HepG2 (cell line): ENCODE measurements at regions not wholly inside any gene's neighbourhood (a gene's known extent, or its start where the extent isn't known, plus 50 kb on each side); places are given as distances from the start of the nearest gene placed in this dataset.

ENCODE experiments used
- ATAC-seq: fragments of 200-7000 bp; cut with Tn5 transposase; 3 replicates; pipeline ENCODE4 v1.9.1; 2020; ENCODE audit warnings: mild to moderate bottlenecking, moderate library complexity
- BruUV-seq: library from RNA; stranded (reverse); fragments of 400-500 nt; replicated peaks from 2 replicates; lab custom pipeline; 2021; lab: Mats Ljungman, UMichigan
- CTCF ChIA-PET: fragments of 300-600 bp; formaldehyde crosslinking; extraction: SDS; loops from one replicate; lab custom pipeline; 2021; ENCODE audit warnings: low total read pairs, inconsistent platforms, low intra/inter-chr PET ratio; lab: Yijun Ruan, JAX
- POLR2A ChIA-PET: fragments of 350-600 bp; sonication (Branson Sonifier 250); formaldehyde crosslinking; loops from one replicate; lab custom pipeline; 2020; ENCODE audit warnings: antibody characterized with exemption, inconsistent platforms; lab: Yijun Ruan, JAX
- DNase-seq: peaks from one replicate; pipeline ENCODE4 v3.0.0-alpha.2; 2015; ENCODE audit warnings: low spot score
- FAIRE-seq: peaks from 3 replicates; lab custom pipeline; 2011; peaks lifted over from hg19 to GRCh38; lab: Jason Lieb, UNC
- H2AFZ ChIP-seq: one replicate; pipeline ENCODE4 v1.6.1; 2011; ENCODE audit warnings: low read length, inconsistent platforms
- H3K27ac ChIP-seq: fragments of 300-600 bp; 3 replicates; pipeline ENCODE4 v1.8.0; 2011; ENCODE audit warnings: mixed run types, mild to moderate bottlenecking, mixed read lengths, low read length, inconsistent platforms; ENCODE audit not compliant: insufficient read depth; ENCODE audit errors: extremely low read length
- H3K27me3 ChIP-seq, 2 experiments: fragments of 200-600 bp in 1 of 2; 2 replicates in 1 of 2; 3 replicates in 1 of 2; pipeline versions ENCODE4 v1.6.0 to v1.8.0; 2011; ENCODE audit warnings: low read length in 2 of 2, mild to moderate bottlenecking in 2 of 2, moderate library complexity in 2 of 2, inconsistent platforms in 1 of 2; ENCODE audit not compliant: insufficient read depth in 2 of 2, control insufficient read depth in 1 of 2
- H3K36me3 ChIP-seq, 2 experiments: fragments of 200-600 bp in 1 of 2; replicated peaks in 1 of 2; 2 replicates in 1 of 2; 3 replicates in 1 of 2; pipeline versions ENCODE4 v1.5.1 to v1.8.0; 2011; ENCODE audit warnings: low read length in 2 of 2, inconsistent platforms in 1 of 2; ENCODE audit not compliant: insufficient read depth in 2 of 2, control insufficient read depth in 1 of 2
- H3K4me1 ChIP-seq: 2 replicates; pipeline ENCODE4 v1.5.1; 2012; ENCODE audit warnings: low read length, inconsistent platforms; ENCODE audit not compliant: insufficient read depth
- H3K4me2 ChIP-seq: 2 replicates; pipeline ENCODE4 v1.6.0; 2011; ENCODE audit warnings: low read depth, low read length, inconsistent platforms
- H3K4me3 ChIP-seq, 3 experiments: fragments of 200-600 bp in 1 of 3; sonication (generic), shearing (Covaris generic) in 1 of 3; replicated peaks in 1 of 3; 2 replicates each; pipeline ENCODE4 v1.5.1; 2011 to 2016; ENCODE audit warnings: low read length in 3 of 3, inconsistent platforms in 2 of 3, low read depth in 2 of 3, mild to moderate bottlenecking in 2 of 3, control low read depth in 1 of 3, mixed read lengths in 1 of 3; ENCODE audit not compliant: insufficient read depth in 1 of 3
- H3K79me2 ChIP-seq: one replicate; pipeline ENCODE4 v1.6.1; 2011; ENCODE audit warnings: low read length, inconsistent platforms; ENCODE audit not compliant: insufficient read depth
- H3K9ac ChIP-seq: 2 replicates; pipeline ENCODE4 v1.6.0; 2011; ENCODE audit warnings: mild to moderate bottlenecking, low read depth, low read length, inconsistent platforms; ENCODE audit not compliant: insufficient read depth
- H3K9me3 ChIP-seq: 2 replicates; pipeline ENCODE4 v1.5.1; 2012; ENCODE audit warnings: mild to moderate bottlenecking, low read length
- H4K20me1 ChIP-seq: 2 replicates; pipeline ENCODE4 v1.6.0; 2011; ENCODE audit warnings: inconsistent platforms, mild to moderate bottlenecking, low read length, moderate library complexity; ENCODE audit not compliant: insufficient read depth
- ATM ChIP-seq: fragments of 450-650 bp; IDR thresholded peaks from 2 replicates; pipeline ENCODE4 v1.7.1; 2017; ENCODE audit warnings: mild to moderate bottlenecking, borderline replicate concordance
- HOXA3 ChIP-seq: sonication (generic); formaldehyde crosslinking; IDR thresholded peaks from 2 replicates; pipeline ENCODE4 v1.5.0; 2020; ENCODE audit warnings: missing genetic modification reagents
- RFXAP ChIP-seq: sonication (generic); formaldehyde crosslinking; IDR thresholded peaks from 2 replicates; pipeline ENCODE4 v1.4.0; 2020; ENCODE audit warnings: missing genetic modification reagents, borderline replicate concordance
- RXRA ChIP-seq: sonication (generic); formaldehyde crosslinking; IDR thresholded peaks from 2 replicates; pipeline ENCODE4 v1.5.1; 2020; ENCODE audit warnings: missing genetic modification reagents
- ZNF724P ChIP-seq: sonication (generic); formaldehyde crosslinking; IDR thresholded peaks from 2 replicates; pipeline ENCODE4 v1.8.0; 2022; ENCODE audit warnings: missing genetic modification reagents, borderline replicate concordance
- ZNF891 ChIP-seq: sonication (generic); formaldehyde crosslinking; IDR thresholded peaks from 2 replicates; pipeline ENCODE4 v1.5.0; 2020; ENCODE audit warnings: mild to moderate bottlenecking, missing genetic modification reagents
- WGBS: methylation state at CpG from one replicate; pipeline ENCODE4 v1.1.6; 2017; ENCODE audit warnings: low lambda C conversion rate; 5-methylcytosine and 5-hydroxymethylcytosine counted together
- in situ Hi-C: cut with HindIII; loops from 2 replicates; pipeline ENCODE4 v1.10.0; 2017; ENCODE audit warnings: low pct_unique_long_range_greater_than_20kb; ENCODE audit not compliant: extremely low pct_ligation_motif_present
- intact Hi-C: fragments of 100-400 bp; cut with micrococcal nuclease; formaldehyde crosslinking; loops from one replicate; pipeline ENCODE4 v1.10.0; 2022; ENCODE audit not compliant: unreplicated experiment
- TF ChIP-seq, protein P1 (sequence below): IDR thresholded peaks from 2 replicates; pipeline ENCODE4 v1.6.1; 2018; ENCODE audit warnings: missing genetic modification reagents, mild to moderate bottlenecking, missing compliant biosample characterization
- TF ChIP-seq, protein P2 (sequence below): sonication (generic); formaldehyde crosslinking; IDR thresholded peaks from 2 replicates; pipeline ENCODE4 v1.8.0; 2022; ENCODE audit warnings: missing genetic modification reagents, mild to moderate bottlenecking, inconsistent platforms, borderline replicate concordance

DNA sequence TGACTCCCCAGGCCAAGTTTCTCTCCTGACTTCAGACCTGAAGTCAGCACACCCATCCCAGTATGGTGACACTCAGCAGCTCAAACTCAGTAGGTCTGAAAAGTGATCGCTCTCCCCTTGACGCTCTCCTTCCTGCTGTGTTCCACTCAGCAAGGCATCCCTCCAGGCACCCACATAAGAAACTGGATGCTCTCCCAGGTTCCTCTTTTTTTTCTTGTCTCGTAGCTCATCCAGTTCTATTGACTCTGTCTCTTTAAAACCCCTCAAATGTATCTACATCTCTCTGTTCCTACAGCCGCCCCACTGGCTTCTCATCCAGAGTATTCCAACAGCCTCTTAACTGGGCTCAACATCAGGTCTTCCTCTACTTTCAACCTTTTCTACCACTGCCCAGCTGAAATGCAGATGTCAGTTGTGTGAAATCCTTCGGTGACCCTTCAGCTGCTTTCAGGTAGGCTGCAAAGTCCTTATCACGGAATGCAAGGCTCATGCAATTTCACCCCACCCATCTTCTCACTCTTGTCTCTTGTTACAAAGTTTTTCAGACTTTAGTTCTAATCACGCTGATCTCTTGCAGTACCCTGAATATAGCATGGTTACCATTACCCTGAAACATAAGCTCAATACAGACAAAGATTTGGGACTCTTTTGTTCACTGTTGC, 286.2 kb upstream of the POU3F1 start (continued):
- no peak for TF ChIP-seq HOXA3 (CRISPR knock-in tag)
- TF ChIP-seq ZNF891 (CRISPR knock-in tag): no peak
- no peak for TF ChIP-seq RFXAP (CRISPR knock-in tag)
- no peak for TF ChIP-seq RXRA (CRISPR knock-in tag)
- no peak for TF ChIP-seq ZNF724P (CRISPR knock-in tag)

DNA sequence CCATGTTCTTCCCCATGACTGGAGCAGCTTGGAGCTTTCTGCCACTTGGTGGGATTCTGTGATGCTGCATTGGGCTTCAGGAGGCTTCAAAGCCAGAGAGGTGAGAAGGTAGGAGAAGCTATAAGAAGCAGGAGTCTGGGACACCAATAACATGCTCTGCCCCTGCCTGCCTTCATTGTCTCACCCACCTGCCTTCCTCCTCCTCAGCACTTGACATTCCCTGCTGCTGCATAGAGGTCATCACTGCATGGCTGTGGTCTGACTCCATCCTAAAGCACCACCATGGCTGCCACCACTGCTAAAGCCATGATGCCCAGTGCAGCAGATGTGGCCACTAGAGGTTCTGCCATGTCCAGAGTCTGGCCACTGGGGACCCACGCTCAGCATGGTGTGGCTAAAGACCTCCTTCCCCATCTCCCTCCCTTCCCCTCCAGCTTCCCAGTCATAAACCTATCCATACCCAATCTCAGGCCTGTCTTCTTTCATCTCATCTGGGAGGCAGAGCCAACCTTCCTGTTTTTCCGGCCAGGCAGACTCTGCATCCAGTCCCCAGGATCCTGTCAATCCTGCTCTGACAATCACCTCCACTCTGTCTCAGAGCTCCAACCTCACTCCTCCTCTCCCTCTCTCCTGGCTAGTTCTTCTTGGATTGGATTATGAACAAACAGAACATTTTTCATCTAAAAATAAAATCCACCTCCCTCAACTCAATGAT, 285.1 kb upstream of the POU3F1 start:
- H3K9me3 ChIP-seq: no peaks in the 10 kb centered on the region
- H3K36me3 ChIP-seq: no peaks in the 10 kb centered on the region
- H3K4me3 ChIP-seq: no peak overlapping the region
- H3K79me2 ChIP-seq: no peaks in the 10 kb centered on the region
- BruUV-seq: no TSS peak
- FAIRE-seq (no peak), DNase-seq (no peak), ATAC-seq (no peak)
- 7% methylated on average over 2 of the region's 2 CpGs for whole genome bisulfite sequencing
- H3K9ac ChIP-seq: no peak overlapping the region
- CTCF ChIA-PET: no interaction called here
- H2AFZ ChIP-seq: no peak overlapping the region
- H3K27ac ChIP-seq: no peak overlapping the region
- H3K4me1 ChIP-seq: no peaks in the 10 kb centered on the region
- intact Hi-C loops: no loop called here
- peaks cover 0 to 12% of the 10 kb centered on the region in 2 experiments; a peak in 2 of 5 replicates for H3K27me3 ChIP-seq
- POLR2A ChIA-PET: no interaction called here
- H3K4me2 ChIP-seq: no peak overlapping the region
- H4K20me1 ChIP-seq: no peaks in the 10 kb centered on the region
- in situ Hi-C loops: no loop called here
- TF ChIP-seq ATM: no peak
- TF ChIP-seq, protein P1, sequence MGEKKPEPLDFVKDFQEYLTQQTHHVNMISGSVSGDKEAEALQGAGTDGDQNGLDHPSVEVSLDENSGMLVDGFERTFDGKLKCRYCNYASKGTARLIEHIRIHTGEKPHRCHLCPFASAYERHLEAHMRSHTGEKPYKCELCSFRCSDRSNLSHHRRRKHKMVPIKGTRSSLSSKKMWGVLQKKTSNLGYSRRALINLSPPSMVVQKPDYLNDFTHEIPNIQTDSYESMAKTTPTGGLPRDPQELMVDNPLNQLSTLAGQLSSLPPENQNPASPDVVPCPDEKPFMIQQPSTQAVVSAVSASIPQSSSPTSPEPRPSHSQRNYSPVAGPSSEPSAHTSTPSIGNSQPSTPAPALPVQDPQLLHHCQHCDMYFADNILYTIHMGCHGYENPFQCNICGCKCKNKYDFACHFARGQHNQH (CRISPR knock-in tag): no peak
- TF ChIP-seq, protein P2, sequence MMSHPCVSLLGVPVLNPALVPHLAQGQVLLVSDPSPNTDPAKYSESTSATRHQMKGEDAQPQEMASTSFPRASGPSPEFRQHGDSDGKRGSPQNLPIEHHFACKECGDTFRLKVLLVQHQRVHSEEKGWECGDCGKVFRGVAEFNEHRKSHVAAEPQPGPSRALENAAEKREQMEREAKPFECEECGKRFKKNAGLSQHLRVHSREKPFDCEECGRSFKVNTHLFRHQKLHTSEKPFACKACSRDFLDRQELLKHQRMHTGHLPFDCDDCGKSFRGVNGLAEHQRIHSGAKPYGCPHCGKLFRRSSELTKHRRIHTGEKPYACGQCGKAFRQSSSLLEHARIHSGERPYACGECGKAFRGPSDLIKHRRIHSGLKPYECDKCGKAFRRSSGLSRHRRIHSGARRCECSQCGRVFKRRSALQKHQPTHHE: no peak
